ENCODE measurements at regions not wholly inside any gene's neighbourhood (a gene's known extent, or its start where the extent isn't known, plus 50 kb on each side); places are given as distances from the start of the nearest gene placed in this dataset.
A peak's percentile ranks its signal among the peaks of the same experiment; 100 is the strongest.

GRCh38 chr2:9755008-9755407 lies 88.3 kb upstream of the TAF1B start:
- Histone ChIP-seq H3K9me3 (replicated peaks) (no peaks in the 10 kb centered on the region), H3K4me1 (peaks cover 55% of the 10 kb centered on the region), H3K27ac (replicated peaks) (no peak overlapping the region), H3K4me3 (no peak overlapping the region), H3K36me3 (no peaks in the 10 kb centered on the region), H3K27me3 (ENCODE audit: low read depth) (no peaks in the 10 kb centered on the region)
- DNase-seq: no peak
- intact Hi-C loops (cut with micrococcal nuclease): no loop called here
- no peak for TF ChIP-seq CTCF (IDR thresholded peaks at IDR 0.05; ENCODE audit: borderline replicate concordance)

GRCh38 chr2:9755638-9756037 lies 87.6 kb upstream of the TAF1B start:
- Histone ChIP-seq H3K4me3 (no peak overlapping the region), H3K9me3 (replicated peaks) (no peaks in the 10 kb centered on the region), H3K27ac (replicated peaks) (no peak overlapping the region), H3K4me1 (peaks cover 61% of the 10 kb centered on the region), H3K36me3 (no peaks in the 10 kb centered on the region), H3K27me3 (ENCODE audit: low read depth) (no peaks in the 10 kb centered on the region)
- DNase-seq: no peak
- TF ChIP-seq CTCF (IDR thresholded peaks at IDR 0.05; ENCODE audit: borderline replicate concordance): no peak
- intact Hi-C loops (cut with micrococcal nuclease): no loop called here

GRCh38 chr2:9756692-9757250 lies 86.5 kb upstream of the TAF1B start:
- no peak for TF ChIP-seq CTCF (IDR thresholded peaks at IDR 0.05; ENCODE audit: borderline replicate concordance)
- DNase-seq: no peak
- H3K27ac ChIP-seq (replicated peaks): no peak overlapping the region

GRCh38 chr2:9757501-9758264 lies 85.6 kb upstream of the TAF1B start:
- no peaks in the 10 kb centered on the region for H3K9me3 ChIP-seq (replicated peaks)
- peak; percentile 50 for DNase-seq
- intact Hi-C loops (cut with micrococcal nuclease): no loop called here
- peaks cover 77% of the 10 kb centered on the region for H3K4me1 ChIP-seq
- TF ChIP-seq CTCF (IDR thresholded peaks at IDR 0.05; ENCODE audit: borderline replicate concordance): no peak
- peak overlapping the region; percentile 58 for H3K4me3 ChIP-seq
- peak overlapping the region; percentile 78 for H3K27ac ChIP-seq (replicated peaks)
- H3K36me3 ChIP-seq: no peaks in the 10 kb centered on the region
- H3K27me3 ChIP-seq (ENCODE audit: low read depth): no peaks in the 10 kb centered on the region

More at GRCh38 chr2:9756692-9757250, 86.5 kb upstream of the TAF1B start:
- intact Hi-C loops (cut with micrococcal nuclease): no loop called here
- no peak overlapping the region for H3K4me3 ChIP-seq
- H3K9me3 ChIP-seq (replicated peaks): no peaks in the 10 kb centered on the region
- H3K27me3 ChIP-seq (ENCODE audit: low read depth): no peaks in the 10 kb centered on the region
- no peaks in the 10 kb centered on the region for H3K36me3 ChIP-seq
- peaks cover 73% of the 10 kb centered on the region for H3K4me1 ChIP-seq

- H3K27ac ChIP-seq (replicated peaks): peak overlapping the region; percentile 78
- DNase-seq: no peak
- TF ChIP-seq CTCF (IDR thresholded peaks at IDR 0.05; ENCODE audit: borderline replicate concordance): peak; percentile 25
- no peak overlapping the region for H3K4me3 ChIP-seq
- intact Hi-C loops (cut with micrococcal nuclease): no loop called here
- no peaks in the 10 kb centered on the region for H3K27me3 ChIP-seq (ENCODE audit: low read depth)
- peaks cover 75% of the 10 kb centered on the region for H3K4me1 ChIP-seq
- no peaks in the 10 kb centered on the region for H3K9me3 ChIP-seq (replicated peaks)
- H3K36me3 ChIP-seq: no peaks in the 10 kb centered on the region
Observed at GRCh38 chr2:9758741-9759140, 84.5 kb upstream of the TAF1B start.
